DND-41 (cell line): ENCODE measurements at regions not wholly inside any gene's neighbourhood (a gene's known extent, or its start where the extent isn't known, plus 50 kb on each side); places are given as distances from the start of the nearest gene placed in this dataset.

ENCODE experiments used
- ATAC-seq: fragments of 200-7000 bp; cut with Tn5 transposase; 3 replicates; pipeline ENCODE4 v1.9.1; 2021; ENCODE audit warnings: low read depth; ENCODE audit not compliant: insufficient read depth
- DNase-seq: peaks from one replicate; pipeline ENCODE4 v3.0.0-alpha.2; 2020
- H2AFZ ChIP-seq: 2 replicates; pipeline ENCODE4 v1.6.0; 2012; ENCODE audit warnings: low read depth, low read length
- H3K27ac ChIP-seq: 2 replicates; pipeline ENCODE4 v1.5.1; 2012; ENCODE audit warnings: low read length, inconsistent platforms
- H3K27me3 ChIP-seq: fragments of 200-600 bp; sonication (generic); 2 replicates; pipeline ENCODE4 v1.6.0; 2012; ENCODE audit warnings: low read length, mild to moderate bottlenecking, inconsistent platforms; ENCODE audit not compliant: insufficient read depth, poor library complexity
- H3K36me3 ChIP-seq: 2 replicates; pipeline ENCODE4 v1.5.1; 2012; ENCODE audit warnings: low read length, inconsistent platforms; ENCODE audit not compliant: insufficient read depth
- H3K4me1 ChIP-seq: 2 replicates; pipeline ENCODE4 v1.5.1; 2012; ENCODE audit warnings: mild to moderate bottlenecking, low read length; ENCODE audit not compliant: insufficient read depth
- H3K4me2 ChIP-seq: 2 replicates; pipeline ENCODE4 v1.6.0; 2012; ENCODE audit warnings: mild to moderate bottlenecking, moderate library complexity, low read length, inconsistent platforms; ENCODE audit not compliant: insufficient read depth
- H3K4me3 ChIP-seq, 2 experiments: fragments of 200-600 bp in 1 of 2; shearing (Covaris generic) in 1 of 2; 2 replicates each; pipeline ENCODE4 v1.5.1; 2012 to 2016; ENCODE audit warnings: inconsistent platforms in 2 of 2, low read length in 2 of 2, mild to moderate bottlenecking in 2 of 2, low read depth in 1 of 2, moderate library complexity in 1 of 2
- H3K79me2 ChIP-seq: 2 replicates; pipeline ENCODE4 v1.6.0; 2012; ENCODE audit warnings: low read length, inconsistent platforms; ENCODE audit not compliant: insufficient read depth
- H3K9ac ChIP-seq: 2 replicates; pipeline ENCODE4 v1.6.0; 2012; ENCODE audit warnings: low read depth, mild to moderate bottlenecking, inconsistent platforms, low read length, moderate library complexity
- H3K9me3 ChIP-seq: 2 replicates; pipeline ENCODE4 v1.5.1; 2012; ENCODE audit warnings: low read length, moderate library complexity, mild to moderate bottlenecking, inconsistent platforms; ENCODE audit not compliant: insufficient read depth, severe bottlenecking
- H4K20me1 ChIP-seq: 2 replicates; pipeline ENCODE4 v1.6.0; 2012; ENCODE audit warnings: low read length; ENCODE audit not compliant: insufficient read depth
- EZH2 ChIP-seq: IDR thresholded peaks from 3 replicates; pipeline ENCODE4 v1.6.1; 2012; ENCODE audit warnings: borderline replicate concordance, low read depth, mild to moderate bottlenecking, moderate library complexity, low read length, inconsistent platforms; ENCODE audit not compliant: severe bottlenecking
- TF ChIP-seq, protein P1 (sequence below): IDR thresholded peaks from 2 replicates; pipeline ENCODE4 v1.5.1; 2012; ENCODE audit warnings: borderline replicate concordance, low read length, moderate library complexity, mild to moderate bottlenecking; ENCODE audit not compliant: poor library complexity, severe bottlenecking; ENCODE audit errors: extremely low read depth

DNA sequence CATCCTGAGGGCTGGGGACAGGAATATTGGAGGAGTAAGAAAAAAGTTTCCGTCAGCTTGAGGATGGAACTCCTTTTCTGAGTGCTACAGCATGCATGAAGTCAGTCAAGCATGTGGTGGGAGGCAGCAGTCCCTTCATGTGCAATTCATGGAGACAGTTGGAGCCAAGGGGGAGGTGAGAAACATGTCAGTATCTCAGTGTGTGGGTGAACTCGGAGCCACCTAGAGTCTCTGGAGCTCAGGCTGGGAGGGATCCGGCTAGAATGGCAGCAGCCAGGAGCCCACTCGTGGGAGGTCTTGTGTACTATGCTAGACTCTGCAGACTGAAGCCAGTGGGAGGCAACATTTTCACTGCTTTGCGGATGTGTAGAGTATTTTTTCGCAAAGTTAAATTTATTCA is 60.3 kb downstream of the AVPR1A start:
- Histone ChIP-seq H3K4me3 (no peak overlapping the region), H4K20me1 (no peaks in the 10 kb centered on the region), H3K4me1 (no peaks in the 10 kb centered on the region), H3K9me3 (no peaks in the 10 kb centered on the region), H3K27ac (no peak overlapping the region), H3K36me3 (no peaks in the 10 kb centered on the region), H3K79me2 (no peaks in the 10 kb centered on the region), H3K9ac (no peak overlapping the region), H2AFZ (no peak overlapping the region), H3K4me2 (no peak overlapping the region), H3K27me3 (peaks cover 3% of the 10 kb centered on the region)
- no peak for DNase-seq
- no peak for ATAC-seq
- TF ChIP-seq EZH2: no peak
- TF ChIP-seq, protein P1, sequence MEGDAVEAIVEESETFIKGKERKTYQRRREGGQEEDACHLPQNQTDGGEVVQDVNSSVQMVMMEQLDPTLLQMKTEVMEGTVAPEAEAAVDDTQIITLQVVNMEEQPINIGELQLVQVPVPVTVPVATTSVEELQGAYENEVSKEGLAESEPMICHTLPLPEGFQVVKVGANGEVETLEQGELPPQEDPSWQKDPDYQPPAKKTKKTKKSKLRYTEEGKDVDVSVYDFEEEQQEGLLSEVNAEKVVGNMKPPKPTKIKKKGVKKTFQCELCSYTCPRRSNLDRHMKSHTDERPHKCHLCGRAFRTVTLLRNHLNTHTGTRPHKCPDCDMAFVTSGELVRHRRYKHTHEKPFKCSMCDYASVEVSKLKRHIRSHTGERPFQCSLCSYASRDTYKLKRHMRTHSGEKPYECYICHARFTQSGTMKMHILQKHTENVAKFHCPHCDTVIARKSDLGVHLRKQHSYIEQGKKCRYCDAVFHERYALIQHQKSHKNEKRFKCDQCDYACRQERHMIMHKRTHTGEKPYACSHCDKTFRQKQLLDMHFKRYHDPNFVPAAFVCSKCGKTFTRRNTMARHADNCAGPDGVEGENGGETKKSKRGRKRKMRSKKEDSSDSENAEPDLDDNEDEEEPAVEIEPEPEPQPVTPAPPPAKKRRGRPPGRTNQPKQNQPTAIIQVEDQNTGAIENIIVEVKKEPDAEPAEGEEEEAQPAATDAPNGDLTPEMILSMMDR: no peak

DNA sequence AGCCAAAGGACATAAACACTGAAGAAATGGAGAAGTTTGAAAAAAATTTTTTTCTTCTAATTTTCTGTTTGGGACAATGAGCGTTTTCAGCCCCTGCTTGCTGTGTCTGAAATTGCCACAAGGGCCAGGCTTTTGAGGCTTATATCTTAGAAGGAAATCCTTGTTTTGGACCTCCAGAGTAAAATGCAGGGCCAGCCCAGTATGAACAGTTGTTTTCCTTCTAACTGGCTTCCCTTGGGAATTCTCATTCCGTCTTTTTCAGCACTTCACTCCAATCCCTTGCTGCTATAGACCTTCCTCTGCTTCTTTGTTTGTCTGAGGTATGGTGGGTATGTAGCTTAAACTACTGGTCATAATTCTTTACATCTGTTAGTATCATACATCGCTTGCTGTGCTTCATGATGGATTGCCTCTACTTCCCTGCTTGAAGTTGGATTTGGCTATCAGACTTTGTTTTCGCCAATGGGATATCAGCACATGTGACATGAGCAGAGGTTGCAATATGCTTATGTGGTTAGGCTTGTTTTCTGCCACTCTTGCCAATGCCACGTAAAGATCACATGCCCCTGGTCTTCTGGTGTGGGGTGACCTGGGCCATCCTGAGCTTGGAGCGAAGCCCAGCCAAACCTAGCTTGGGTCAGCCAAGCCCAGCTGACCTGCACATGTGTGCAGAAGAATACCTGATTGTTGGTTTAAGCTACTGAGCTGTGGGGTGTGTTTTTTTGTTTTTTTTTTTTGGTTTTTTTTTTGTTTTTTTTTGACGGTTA is 64.7 kb downstream of the AVPR1A start:
- H3K4me1 ChIP-seq: no peaks in the 10 kb centered on the region
- ATAC-seq (no peak), DNase-seq (no peak)
- no peaks in the 10 kb centered on the region for H3K9me3 ChIP-seq
- no peaks in the 10 kb centered on the region for H3K79me2 ChIP-seq
- no peaks in the 10 kb centered on the region for H3K27me3 ChIP-seq
- no peaks in the 10 kb centered on the region for H4K20me1 ChIP-seq
- TF ChIP-seq, protein P1: no peak
- TF ChIP-seq EZH2: no peak
- no peak overlapping the region for H3K27ac ChIP-seq
- no peak overlapping the region for H2AFZ ChIP-seq
- no peak overlapping the region for H3K9ac ChIP-seq
- no peak overlapping the region for H3K4me2 ChIP-seq
- H3K36me3 ChIP-seq: no peaks in the 10 kb centered on the region
- no peak overlapping the region for H3K4me3 ChIP-seq

DNA sequence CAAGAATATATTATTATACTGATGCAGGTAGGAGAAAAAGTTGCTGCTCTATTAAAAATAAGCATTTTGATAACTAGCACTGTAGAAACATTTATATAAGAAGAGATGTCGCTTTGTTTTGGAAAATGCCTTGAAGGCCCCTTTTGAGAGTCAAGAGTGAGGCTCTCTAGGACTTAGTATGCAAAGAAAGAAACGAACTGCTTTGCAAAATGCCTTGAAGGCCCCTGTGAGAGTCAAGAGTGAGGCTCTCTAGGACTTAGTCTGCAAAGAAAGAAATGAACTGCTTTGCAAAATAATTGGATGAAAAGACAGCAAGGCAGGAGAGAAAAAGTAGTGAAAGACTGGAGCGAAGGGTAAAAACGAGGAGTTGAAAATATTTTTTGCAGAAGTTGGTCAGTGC is 65.9 kb downstream of the AVPR1A start:
- DNase-seq: no peak
- no peak overlapping the region for H3K9ac ChIP-seq
- H3K9me3 ChIP-seq: no peaks in the 10 kb centered on the region
- H3K4me2 ChIP-seq: no peak overlapping the region
- H4K20me1 ChIP-seq: no peaks in the 10 kb centered on the region
- no peak overlapping the region for H3K4me3 ChIP-seq
- no peaks in the 10 kb centered on the region for H3K27me3 ChIP-seq
- no peaks in the 10 kb centered on the region for H3K79me2 ChIP-seq
- no peak overlapping the region for H3K27ac ChIP-seq
- H2AFZ ChIP-seq: no peak overlapping the region
- ATAC-seq: no peak
- H3K36me3 ChIP-seq: no peaks in the 10 kb centered on the region
- TF ChIP-seq EZH2: no peak
- TF ChIP-seq, protein P1: no peak
- no peaks in the 10 kb centered on the region for H3K4me1 ChIP-seq

DNA sequence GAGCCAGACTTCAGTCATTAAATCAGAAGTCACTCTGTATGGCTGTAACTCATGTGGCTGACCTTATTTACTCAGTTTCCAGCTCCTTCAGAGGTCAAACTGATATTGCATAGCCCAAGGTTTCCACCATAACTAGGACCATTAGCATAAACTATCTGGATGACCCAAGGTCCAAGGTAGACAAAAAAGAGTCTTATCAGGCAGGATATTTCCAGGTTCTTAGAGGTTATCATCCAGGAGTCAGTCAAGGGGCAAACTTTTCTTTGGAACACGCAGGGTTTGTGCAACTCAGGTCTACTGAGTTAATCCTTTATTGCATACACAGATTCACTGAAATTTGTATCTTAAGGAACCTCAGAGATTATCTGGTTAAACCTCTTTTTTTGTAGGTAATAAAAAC is 66.5 kb downstream of the AVPR1A start:
- Histone ChIP-seq H3K4me1 (no peaks in the 10 kb centered on the region), H4K20me1 (no peaks in the 10 kb centered on the region), H3K27ac (no peak overlapping the region), H3K27me3 (no peaks in the 10 kb centered on the region), H3K4me2 (no peak overlapping the region), H3K9me3 (no peaks in the 10 kb centered on the region), H3K9ac (no peak overlapping the region), H3K36me3 (no peaks in the 10 kb centered on the region), H2AFZ (no peak overlapping the region), H3K79me2 (no peaks in the 10 kb centered on the region), H3K4me3 (no peak overlapping the region)
- TF ChIP-seq, protein P1: no peak
- TF ChIP-seq EZH2: no peak
- DNase-seq: no peak
- no peak for ATAC-seq
